ENCODE measurements at regions not wholly inside any gene's neighbourhood (a gene's known extent, or its start where the extent isn't known, plus 50 kb on each side); places are given as distances from the start of the nearest gene placed in this dataset.

GRCh38 chr6:128676456-128676855 is 156.1 kb upstream of the PTPRK start:
- H3K27me3 ChIP-seq (ENCODE audit: insufficient read depth, poor library complexity, severe bottlenecking) = no peaks in the 10 kb centered on the region
- H3K27ac ChIP-seq (replicated peaks) = no peak overlapping the region
- H3K4me3 ChIP-seq (replicated peaks; ENCODE audit: insufficient read depth, low read length) = no peak overlapping the region
- no peak for DNase-seq (ENCODE audit: low read depth in 1 of 2, low spot score in 1 of 2)
- TF ChIP-seq GABPA (IDR thresholded peaks at IDR 0.05; ENCODE audit: low read depth) = no peak
- no peak for TF ChIP-seq REST (IDR thresholded peaks at IDR 0.05; ENCODE audit: insufficient replicate concordance, low read depth)
- no peak for TF ChIP-seq SPI1 (IDR thresholded peaks at IDR 0.05; ENCODE audit: borderline replicate concordance, low read depth)
- TF ChIP-seq POLR2AphosphoS5 (IDR thresholded peaks at IDR 0.05; ENCODE audit: low read depth) = no peak
- TF ChIP-seq CTCF (IDR thresholded peaks at IDR 0.05; ENCODE audit: insufficient read depth, low read length) = no peak

- no peak overlapping the region for H3K27ac ChIP-seq (replicated peaks)
- no peak overlapping the region for H3K4me3 ChIP-seq (replicated peaks; ENCODE audit: insufficient read depth, low read length)
- no peak for DNase-seq (ENCODE audit: low read depth in 1 of 2, low spot score in 1 of 2)
- H3K27me3 ChIP-seq (ENCODE audit: insufficient read depth, poor library complexity, severe bottlenecking) = no peaks in the 10 kb centered on the region
- TF ChIP-seq GABPA (IDR thresholded peaks at IDR 0.05; ENCODE audit: low read depth) (no peak), CTCF (IDR thresholded peaks at IDR 0.05; ENCODE audit: insufficient read depth, low read length) (no peak), REST (IDR thresholded peaks at IDR 0.05; ENCODE audit: insufficient replicate concordance, low read depth) (no peak), POLR2AphosphoS5 (IDR thresholded peaks at IDR 0.05; ENCODE audit: low read depth) (no peak), SPI1 (IDR thresholded peaks at IDR 0.05; ENCODE audit: borderline replicate concordance, low read depth) (no peak)
Observed at GRCh38 chr6:128672023-128672422, 151.6 kb upstream of the PTPRK start.

GRCh38 chr6:128667339-128667858 is 147.0 kb upstream of the PTPRK start:
- TF ChIP-seq CTCF (IDR thresholded peaks at IDR 0.05; ENCODE audit: insufficient read depth, low read length) = no peak
- TF ChIP-seq GABPA (IDR thresholded peaks at IDR 0.05; ENCODE audit: low read depth) = no peak
- no peak for TF ChIP-seq POLR2AphosphoS5 (IDR thresholded peaks at IDR 0.05; ENCODE audit: low read depth)
- no peak for TF ChIP-seq REST (IDR thresholded peaks at IDR 0.05; ENCODE audit: insufficient replicate concordance, low read depth)
- no peak for TF ChIP-seq SPI1 (IDR thresholded peaks at IDR 0.05; ENCODE audit: borderline replicate concordance, low read depth)
- no peaks in the 10 kb centered on the region for H3K27me3 ChIP-seq (ENCODE audit: insufficient read depth, poor library complexity, severe bottlenecking)
- H3K27ac ChIP-seq (replicated peaks) = no peak overlapping the region
- no peak for DNase-seq (ENCODE audit: low read depth in 1 of 2, low spot score in 1 of 2)
- H3K4me3 ChIP-seq (replicated peaks; ENCODE audit: insufficient read depth, low read length) = no peak overlapping the region
